HCT116 (cell line): ENCODE measurements at regions not wholly inside any gene's neighbourhood (a gene's known extent, or its start where the extent isn't known, plus 50 kb on each side); places are given as distances from the start of the nearest gene placed in this dataset.

Source experiments
- ATAC-seq: fragments of 200-7000 bp; cut with Tn5 transposase; 2 replicates; pipeline ENCODE4 v1.9.1; 2020; ENCODE audit warnings: mild to moderate bottlenecking, moderate library complexity
- BruUV-seq: library from RNA; stranded (reverse); fragments of 400-500 nt; replicated peaks from 2 replicates; lab custom pipeline; 2021; lab: Mats Ljungman, UMichigan
- CTCF ChIA-PET: fragments of 300-600 bp; sonication (Branson Sonifier 250); formaldehyde crosslinking; loops from one replicate; lab custom pipeline; 2021; ENCODE audit warnings: antibody characterized with exemption; lab: Charles Lee
- POLR2A ChIA-PET: fragments of 300-600, 350-600 bp; sonication (Branson Sonifier 250); formaldehyde crosslinking; loops from one replicate; lab custom pipeline; 2021; ENCODE audit warnings: antibody characterized with exemption; lab: Charles Lee
- RAD21 ChIA-PET, 2 experiments: fragments of 300-600 bp; sonication (Branson Sonifier 250); formaldehyde crosslinking; loops; one replicate each; lab custom pipeline; 2023; ENCODE audit warnings: low total read pairs in 2 of 2; ENCODE audit not compliant: uncharacterized antibody in 2 of 2, unreplicated experiment in 2 of 2, low non-redundant PET in 1 of 2; lab: Charles Lee
- DNase-seq: peaks from one replicate; pipeline ENCODE4 v3.0.0-alpha.2; 2010; ENCODE audit warnings: low read depth, low spot score
- H2AFZ ChIP-seq: fragments of 200-600 bp; shearing (Covaris generic), sonication (generic); 2 replicates; pipeline ENCODE4 v1.6.1; 2017; ENCODE audit warnings: low read depth, mixed run types, mixed read lengths, antibody characterized with exemption, low read length; ENCODE audit not compliant: poor library complexity, severe bottlenecking
- H3K27ac ChIP-seq: 2 replicates; pipeline ENCODE4 v1.5.1; 2012; ENCODE audit warnings: low read depth, low read length
- H3K27me3 ChIP-seq: fragments of 200-600 bp; sonication (generic); 2 replicates; pipeline ENCODE4 v1.6.1; 2016; ENCODE audit warnings: mixed run types, low read length, mixed read lengths; ENCODE audit not compliant: insufficient read depth
- H3K36me3 ChIP-seq, 2 experiments: fragments of 200-500 bp in 1 of 2; fragments of 200-600 bp in 1 of 2; sonication (Bioruptor generic) in 1 of 2; sonication (generic) in 1 of 2; 2 replicates each; pipeline versions ENCODE4 v1.5.1 to v1.6.1; 2014 to 2016; ENCODE audit warnings: low read length in 2 of 2, inconsistent platforms in 1 of 2, mixed read lengths in 1 of 2, mixed run types in 1 of 2; ENCODE audit not compliant: insufficient read depth in 2 of 2, control insufficient read depth in 1 of 2
- H3K4me1 ChIP-seq, 2 experiments: fragments of 200-600 bp in 1 of 2; sonication (generic) in 1 of 2; 2 replicates each; pipeline versions ENCODE4 v1.5.1 to v1.6.1; 2012 to 2017; ENCODE audit warnings: low read length in 2 of 2, inconsistent platforms in 1 of 2, mild to moderate bottlenecking in 1 of 2, mixed read lengths in 1 of 2, mixed run types in 1 of 2, moderate library complexity in 1 of 2; ENCODE audit not compliant: insufficient read depth in 2 of 2, control insufficient read depth in 1 of 2
- H3K4me2 ChIP-seq: fragments of 200-600 bp; sonication (generic); 2 replicates; pipeline ENCODE4 v1.6.1; 2017; ENCODE audit warnings: mixed run types, low read length, mixed read lengths
- H3K4me3 ChIP-seq, 2 experiments: fragments of 200-600 bp in 1 of 2; sonication (generic) in 1 of 2; replicated peaks in 1 of 2; 2 replicates each; pipeline ENCODE4 v1.5.1; 2011 to 2016; ENCODE audit warnings: low read length in 2 of 2, control low read depth in 1 of 2, low read depth in 1 of 2, mild to moderate bottlenecking in 1 of 2, mixed read lengths in 1 of 2, mixed run types in 1 of 2
- H3K79me2 ChIP-seq: fragments of 200-600 bp; sonication (generic); 2 replicates; pipeline ENCODE4 v1.6.1; 2017; ENCODE audit warnings: mild to moderate bottlenecking, mixed run types, low read length, moderate library complexity, mixed read lengths; ENCODE audit not compliant: insufficient read depth
- H3K9ac ChIP-seq: fragments of 200-600 bp; sonication (generic); 2 replicates; pipeline ENCODE4 v1.6.1; 2016; ENCODE audit warnings: low read length, mixed read lengths
- H3K9me2 ChIP-seq: fragments of 200-600 bp; sonication (generic), shearing (Covaris generic); 2 replicates; pipeline ENCODE4 v1.6.1; 2017; ENCODE audit warnings: mixed run types, mild to moderate bottlenecking, moderate library complexity; ENCODE audit not compliant: insufficient read depth
- H3K9me3 ChIP-seq, 2 experiments: fragments of 200-500 bp in 1 of 2; fragments of 200-600 bp in 1 of 2; sonication (Bioruptor generic) in 1 of 2; sonication (generic) in 1 of 2; 2 replicates each; pipeline ENCODE4 v1.6.1; 2014 to 2017; ENCODE audit warnings: low read length in 2 of 2, mixed read lengths in 2 of 2, inconsistent platforms in 1 of 2, low read depth in 1 of 2, mild to moderate bottlenecking in 1 of 2, mixed run types in 1 of 2, moderate library complexity in 1 of 2; ENCODE audit not compliant: control insufficient read depth in 1 of 2, insufficient read depth in 1 of 2
- H4K20me1 ChIP-seq: fragments of 200-600 bp; sonication (generic), shearing (Covaris generic); 2 replicates; pipeline ENCODE4 v1.6.1; 2017; ENCODE audit warnings: mixed run types, mild to moderate bottlenecking, moderate library complexity; ENCODE audit not compliant: insufficient read depth
- ATF3 ChIP-seq: IDR thresholded peaks from 2 replicates; pipeline ENCODE4 v1.6.1; 2012
- EZH2phosphoT487 ChIP-seq: fragments of 200-600 bp; IDR thresholded peaks from 2 replicates; pipeline ENCODE4 v1.6.1; 2018; ENCODE audit warnings: antibody characterized with exemption, borderline replicate concordance
- FOSL1 ChIP-seq: IDR thresholded peaks from 2 replicates; pipeline ENCODE4 v1.6.1; 2012; ENCODE audit warnings: low read depth
- MAX ChIP-seq: IDR thresholded peaks from 2 replicates; pipeline ENCODE4 v1.6.1; 2012
- RAD21 ChIP-seq: IDR thresholded peaks from 2 replicates; pipeline ENCODE4 v1.6.1; 2012; ENCODE audit warnings: low read depth, mild to moderate bottlenecking
- SIN3A ChIP-seq: IDR thresholded peaks from 2 replicates; pipeline ENCODE4 v1.6.1; 2012; ENCODE audit warnings: low read depth
- ZBTB33 ChIP-seq: IDR thresholded peaks from 2 replicates; pipeline ENCODE4 v1.6.1; 2011; ENCODE audit warnings: mild to moderate bottlenecking, low read length, moderate library complexity; ENCODE audit not compliant: insufficient replicate concordance; ENCODE audit errors: extremely low read depth
- ZFX ChIP-seq: fragments of 450-650 bp; IDR thresholded peaks from 2 replicates; pipeline ENCODE4 v1.6.1; 2017
- intact Hi-C: fragments of 100-400 bp; cut with micrococcal nuclease; formaldehyde crosslinking; loops from 2 replicates; pipeline ENCODE4 v1.10.0; 2022
- TF ChIP-seq, protein P1 (sequence below): IDR thresholded peaks from 2 replicates; pipeline ENCODE4 v1.6.1; 2012; ENCODE audit warnings: low read depth

GRCh38 chr9:134546246-134546731 lies 95.3 kb upstream of the COL5A1 start:
- BruUV-seq = no TSS peak
- RAD21 ChIA-PET = no interaction called here

More at GRCh38 chr9:134546246-134546731, 95.3 kb upstream of the COL5A1 start:
- Histone ChIP-seq H3K79me2 (no peaks in the 10 kb centered on the region), H2AFZ (no peak overlapping the region), H3K27ac (no peak overlapping the region), H3K27me3 (peaks cover 14% of the 10 kb centered on the region; the same call in 1 of the 2 replicates), H3K9me2 (no peaks in the 10 kb centered on the region), H3K4me3 (no peak overlapping the region), H3K9me3 (no peaks in the 10 kb centered on the region), H4K20me1 (no peaks in the 10 kb centered on the region), H3K36me3 (no peaks in the 10 kb centered on the region), H3K4me2 (no peak overlapping the region), H3K4me1 (peaks cover 6 to 12% of the 10 kb centered on the region in 2 experiments), H3K9ac (no peak overlapping the region)
- TF ChIP-seq ATF3 (no peak), SIN3A (no peak), RAD21 (no peak), MAX (no peak), FOSL1 (no peak), EZH2phosphoT487 (no peak), ZBTB33 (no peak), ZFX (no peak)
- TF ChIP-seq, protein P1, sequence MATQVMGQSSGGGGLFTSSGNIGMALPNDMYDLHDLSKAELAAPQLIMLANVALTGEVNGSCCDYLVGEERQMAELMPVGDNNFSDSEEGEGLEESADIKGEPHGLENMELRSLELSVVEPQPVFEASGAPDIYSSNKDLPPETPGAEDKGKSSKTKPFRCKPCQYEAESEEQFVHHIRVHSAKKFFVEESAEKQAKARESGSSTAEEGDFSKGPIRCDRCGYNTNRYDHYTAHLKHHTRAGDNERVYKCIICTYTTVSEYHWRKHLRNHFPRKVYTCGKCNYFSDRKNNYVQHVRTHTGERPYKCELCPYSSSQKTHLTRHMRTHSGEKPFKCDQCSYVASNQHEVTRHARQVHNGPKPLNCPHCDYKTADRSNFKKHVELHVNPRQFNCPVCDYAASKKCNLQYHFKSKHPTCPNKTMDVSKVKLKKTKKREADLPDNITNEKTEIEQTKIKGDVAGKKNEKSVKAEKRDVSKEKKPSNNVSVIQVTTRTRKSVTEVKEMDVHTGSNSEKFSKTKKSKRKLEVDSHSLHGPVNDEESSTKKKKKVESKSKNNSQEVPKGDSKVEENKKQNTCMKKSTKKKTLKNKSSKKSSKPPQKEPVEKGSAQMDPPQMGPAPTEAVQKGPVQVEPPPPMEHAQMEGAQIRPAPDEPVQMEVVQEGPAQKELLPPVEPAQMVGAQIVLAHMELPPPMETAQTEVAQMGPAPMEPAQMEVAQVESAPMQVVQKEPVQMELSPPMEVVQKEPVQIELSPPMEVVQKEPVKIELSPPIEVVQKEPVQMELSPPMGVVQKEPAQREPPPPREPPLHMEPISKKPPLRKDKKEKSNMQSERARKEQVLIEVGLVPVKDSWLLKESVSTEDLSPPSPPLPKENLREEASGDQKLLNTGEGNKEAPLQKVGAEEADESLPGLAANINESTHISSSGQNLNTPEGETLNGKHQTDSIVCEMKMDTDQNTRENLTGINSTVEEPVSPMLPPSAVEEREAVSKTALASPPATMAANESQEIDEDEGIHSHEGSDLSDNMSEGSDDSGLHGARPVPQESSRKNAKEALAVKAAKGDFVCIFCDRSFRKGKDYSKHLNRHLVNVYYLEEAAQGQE = no peak
- intact Hi-C loops = no loop called here
- ATAC-seq (no peak), DNase-seq (no peak)
- ChIA-PET POLR2A (no interaction called here), CTCF (no interaction called here)
